ENCODE measurements at regions not wholly inside any gene's neighbourhood (a gene's known extent, or its start where the extent isn't known, plus 50 kb on each side); places are given as distances from the start of the nearest gene placed in this dataset.

DNA sequence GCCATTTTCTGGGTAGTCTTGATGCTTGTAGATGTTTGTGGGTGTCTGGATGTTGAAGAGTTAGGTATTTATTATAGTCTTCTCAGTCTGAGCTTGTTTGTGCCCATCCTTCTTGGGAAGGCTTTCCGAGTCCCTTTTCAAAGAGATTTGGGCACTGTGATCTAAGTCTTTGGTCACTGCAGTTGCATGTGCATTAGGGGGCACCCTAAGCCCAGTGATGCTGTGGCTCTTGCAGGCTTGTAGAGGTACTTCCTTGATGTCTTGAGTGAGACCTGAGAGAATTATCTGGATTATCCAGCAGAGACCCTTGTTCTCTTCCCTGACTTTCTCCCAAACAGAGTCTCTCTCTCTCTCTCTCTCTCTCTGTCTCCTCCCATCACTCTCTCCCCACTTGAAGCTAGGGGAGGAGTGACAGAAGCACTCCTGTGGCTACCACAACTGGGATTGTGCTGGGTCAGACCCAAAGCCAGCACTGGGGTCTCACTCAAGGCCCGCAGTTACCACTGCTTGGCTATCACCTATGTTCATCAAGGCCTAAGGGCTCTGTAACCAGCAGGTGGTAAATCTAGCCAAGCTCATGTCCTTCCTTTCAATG is 68.5 kb downstream of the TMCO5A start:
- intact Hi-C loops (cut with DNase I): loop anchor here in 1 of 4 donors (10.0 kb wide), 1 partner anchor 352 kb away; no protein-coding TSS in a partner anchor
- DNase-seq: no peak
- no peaks in the 10 kb centered on the region for H3K9me3 ChIP-seq
- TF ChIP-seq CTCF (IDR thresholded peaks at IDR 0.05): peak in 1 of 3 donors; percentile 19
- no peak for TF ChIP-seq POLR2A (IDR thresholded peaks at IDR 0.05)
- TF ChIP-seq EP300 (IDR thresholded peaks at IDR 0.05): no peak
- no peak overlapping the region for H3K27ac ChIP-seq
- H3K4me3 ChIP-seq: no peak overlapping the region
- H3K4me1 ChIP-seq (ENCODE audit: insufficient read depth): no peaks in the 10 kb centered on the region
- 90 to 98% (median 92%) methylated on average over 2 of the region's 2 CpGs for WGBS, 3 donors
- no peaks in the 10 kb centered on the region for H3K27me3 ChIP-seq
- H3K36me3 ChIP-seq: no peaks in the 10 kb centered on the region

DNA sequence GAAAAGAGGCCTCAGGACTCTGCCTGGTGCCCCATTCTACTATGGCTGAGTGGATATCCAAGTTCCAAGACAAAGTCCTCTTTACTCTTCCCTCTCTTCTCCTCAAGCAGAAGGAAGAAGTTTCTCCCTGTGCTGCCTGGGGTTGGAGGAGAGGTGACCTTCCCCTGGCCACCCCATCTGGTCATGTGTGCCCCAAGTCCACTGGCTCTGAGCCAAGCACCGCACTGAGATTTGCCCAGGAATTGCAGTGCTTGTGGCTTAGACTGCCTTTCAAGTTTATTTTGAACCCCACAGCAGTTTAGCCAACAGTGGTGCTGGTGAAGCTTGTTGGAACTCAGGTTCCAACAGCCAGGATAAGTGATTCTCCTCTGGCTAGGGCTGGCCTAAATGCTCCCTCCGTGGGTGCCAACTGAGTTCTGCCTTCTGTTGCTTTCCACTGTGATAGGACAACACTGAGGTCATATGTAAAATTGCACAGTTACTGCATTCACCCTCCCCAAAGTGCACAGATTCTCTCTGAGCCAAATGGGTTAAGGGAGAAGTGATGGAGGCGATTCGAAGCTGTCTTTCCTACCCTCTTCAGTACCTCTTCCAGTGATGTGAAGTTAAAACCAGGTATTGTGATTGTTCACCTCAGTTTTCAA is 69.9 kb downstream of the TMCO5A start:
- Histone ChIP-seq H3K27ac (no peak overlapping the region), H3K27me3 (no peaks in the 10 kb centered on the region), H3K36me3 (no peaks in the 10 kb centered on the region), H3K4me1 (ENCODE audit: insufficient read depth) (no peaks in the 10 kb centered on the region), H3K4me3 (no peak overlapping the region), H3K9me3 (no peaks in the 10 kb centered on the region)
- intact Hi-C loops (cut with DNase I): loop anchor here in 1 of 4 donors (10.0 kb wide), 1 partner anchor 350 kb away; no protein-coding TSS in a partner anchor
- TF ChIP-seq CTCF (IDR thresholded peaks at IDR 0.05): no peak
- TF ChIP-seq POLR2A (IDR thresholded peaks at IDR 0.05): no peak
- no peak for TF ChIP-seq EP300 (IDR thresholded peaks at IDR 0.05)
- 72 to 82% (median 77%) methylated on average over 4 of the region's 4 CpGs for WGBS, 3 donors
- no peak for DNase-seq

DNA sequence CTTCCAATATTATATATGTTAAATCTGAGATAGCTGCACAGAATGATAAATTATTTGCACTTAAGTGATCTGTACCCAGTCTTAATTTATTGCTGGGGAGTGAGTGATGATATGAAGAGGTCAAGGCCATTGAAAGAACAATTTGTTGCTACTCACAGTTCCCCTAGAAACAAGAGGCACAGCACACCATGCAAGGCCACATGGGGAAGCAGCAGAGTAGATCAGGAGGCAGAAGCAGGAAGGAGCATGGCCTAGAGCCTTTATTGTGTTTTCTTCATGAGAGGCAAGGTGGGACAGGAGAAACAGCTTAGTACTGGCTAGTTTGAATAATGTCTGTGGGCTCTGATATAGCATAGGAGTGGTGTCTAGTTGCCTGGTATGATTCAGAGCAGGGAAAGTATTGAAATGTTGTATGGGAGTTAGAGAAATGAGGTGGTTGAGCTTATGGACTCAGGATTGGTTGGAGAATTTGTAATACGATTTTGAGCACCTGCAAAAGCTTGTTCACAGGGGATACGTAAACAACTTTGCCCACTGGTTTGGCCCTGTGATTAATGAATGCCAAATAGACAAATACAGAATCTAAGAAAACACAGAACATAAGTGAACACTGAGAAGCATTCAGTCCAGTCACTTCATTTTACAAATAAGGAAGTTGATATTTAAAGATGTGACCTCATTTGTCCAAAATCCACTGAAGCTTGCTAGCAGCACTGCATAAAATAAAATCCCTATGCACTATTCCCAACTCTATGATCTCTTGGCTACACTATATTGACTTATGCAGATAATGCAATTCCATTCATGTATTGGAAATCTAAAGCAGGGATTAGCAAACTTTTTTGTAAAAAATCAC is 71.7 kb downstream of the TMCO5A start:
- no peak overlapping the region for H3K27ac ChIP-seq
- no peak for DNase-seq

More for the DNA sequence above, 71.7 kb downstream of the TMCO5A start:
- TF ChIP-seq POLR2A (IDR thresholded peaks at IDR 0.05): no peak
- TF ChIP-seq CTCF (IDR thresholded peaks at IDR 0.05): no peak
- H3K36me3 ChIP-seq: no peaks in the 10 kb centered on the region
- no peak overlapping the region for H3K4me3 ChIP-seq
- intact Hi-C loops (cut with DNase I): loop anchor here in 1 of 4 donors (10.0 kb wide), 1 partner anchor 349 kb away; no protein-coding TSS in a partner anchor
- H3K27me3 ChIP-seq: no peaks in the 10 kb centered on the region
- H3K9me3 ChIP-seq: no peaks in the 10 kb centered on the region
- no peaks in the 10 kb centered on the region for H3K4me1 ChIP-seq (ENCODE audit: insufficient read depth)
- 73 to 75% (median 74%) methylated on average over 2 of the region's 2 CpGs for WGBS, 3 donors

All from ovary (tissue), 7 donors.